ENCODE measurements at regions not wholly inside any gene's neighbourhood (a gene's known extent, or its start where the extent isn't known, plus 50 kb on each side); places are given as distances from the start of the nearest gene placed in this dataset.

GRCh38 chr3:4223777-4224176 lies 79.4 kb upstream of the SETMAR start:
- no peak overlapping the region for H3K9ac ChIP-seq
- H3K9me2 ChIP-seq (ENCODE audit: insufficient read depth): no peaks in the 10 kb centered on the region
- no peak overlapping the region for H3K27ac ChIP-seq
- H3K4me2 ChIP-seq (ENCODE audit: unreplicated experiment): no peak overlapping the region
- DNase-seq: no peak
- no peaks in the 10 kb centered on the region for H3F3A ChIP-seq (ENCODE audit: insufficient read depth)
- in situ Hi-C loops (cut with MboI): no loop called here
- H3K4me1 ChIP-seq (ENCODE audit: insufficient read depth): no peaks in the 10 kb centered on the region
- no peaks in the 10 kb centered on the region for H4K20me1 ChIP-seq (ENCODE audit: insufficient read depth)
- no peak overlapping the region for H3K4me3 ChIP-seq
- H3K79me2 ChIP-seq (ENCODE audit: insufficient read depth): no peaks in the 10 kb centered on the region
- no peaks in the 10 kb centered on the region for H3K36me3 ChIP-seq (ENCODE audit: low read depth)
- H3K9me3 ChIP-seq (ENCODE audit: low read depth): no peaks in the 10 kb centered on the region
- H3K27me3 ChIP-seq (replicated peaks; ENCODE audit: insufficient read depth): no peaks in the 10 kb centered on the region
- H2AFZ ChIP-seq: no peak overlapping the region
- WGBS, 2 experiments (ENCODE audit: low coverage in 1 of 2, low lambda C conversion rate in 2 of 2, missing lambda C conversion rate in 2 of 2): 47 to 52% methylated on average over 2 of the region's 2 CpGs
- TF ChIP-seq EZH2 (IDR thresholded peaks at IDR 0.05; ENCODE audit: insufficient read depth, poor library complexity, severe bottlenecking) (no peak), EZH2phosphoT487 (IDR thresholded peaks at IDR 0.05; ENCODE audit: insufficient read depth, low read depth) (no peak)

DNA sequence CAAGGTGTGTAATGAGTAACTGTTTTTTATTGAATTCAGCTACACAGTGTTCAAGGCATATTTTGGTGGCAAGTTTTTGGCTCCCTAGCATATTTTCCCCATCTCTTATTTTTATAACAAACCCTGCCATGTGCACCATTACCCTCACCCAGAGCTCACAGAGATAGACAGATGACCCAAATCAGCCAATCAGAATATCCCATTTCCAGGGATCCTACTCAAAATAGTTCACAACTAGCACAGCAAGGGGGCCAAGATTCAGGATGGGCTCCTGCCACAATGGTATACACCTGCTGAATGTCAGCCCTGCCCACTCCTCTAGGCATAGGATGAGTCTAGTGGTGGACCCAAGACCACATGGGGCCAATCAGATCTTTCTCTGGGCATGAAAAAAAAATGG lies 78.8 kb upstream of the SETMAR start:
- no peaks in the 10 kb centered on the region for H3K79me2 ChIP-seq (ENCODE audit: insufficient read depth)
- H3K36me3 ChIP-seq (ENCODE audit: low read depth): no peaks in the 10 kb centered on the region
- no peak overlapping the region for H3K27ac ChIP-seq
- no peaks in the 10 kb centered on the region for H3F3A ChIP-seq (ENCODE audit: insufficient read depth)
- H4K20me1 ChIP-seq (ENCODE audit: insufficient read depth): no peaks in the 10 kb centered on the region
- in situ Hi-C loops (cut with MboI): no loop called here
- no peaks in the 10 kb centered on the region for H3K9me2 ChIP-seq (ENCODE audit: insufficient read depth)
- no peaks in the 10 kb centered on the region for H3K4me1 ChIP-seq (ENCODE audit: insufficient read depth)
- no peak for DNase-seq
- no peaks in the 10 kb centered on the region for H3K9me3 ChIP-seq (ENCODE audit: low read depth)
- no peak overlapping the region for H3K4me2 ChIP-seq (ENCODE audit: unreplicated experiment)
- no peaks in the 10 kb centered on the region for H3K27me3 ChIP-seq (replicated peaks; ENCODE audit: insufficient read depth)
- no peak overlapping the region for H3K9ac ChIP-seq
- no peak overlapping the region for H2AFZ ChIP-seq
- TF ChIP-seq EZH2 (IDR thresholded peaks at IDR 0.05; ENCODE audit: insufficient read depth, poor library complexity, severe bottlenecking): no peak
- H3K4me3 ChIP-seq: no peak overlapping the region

DNA sequence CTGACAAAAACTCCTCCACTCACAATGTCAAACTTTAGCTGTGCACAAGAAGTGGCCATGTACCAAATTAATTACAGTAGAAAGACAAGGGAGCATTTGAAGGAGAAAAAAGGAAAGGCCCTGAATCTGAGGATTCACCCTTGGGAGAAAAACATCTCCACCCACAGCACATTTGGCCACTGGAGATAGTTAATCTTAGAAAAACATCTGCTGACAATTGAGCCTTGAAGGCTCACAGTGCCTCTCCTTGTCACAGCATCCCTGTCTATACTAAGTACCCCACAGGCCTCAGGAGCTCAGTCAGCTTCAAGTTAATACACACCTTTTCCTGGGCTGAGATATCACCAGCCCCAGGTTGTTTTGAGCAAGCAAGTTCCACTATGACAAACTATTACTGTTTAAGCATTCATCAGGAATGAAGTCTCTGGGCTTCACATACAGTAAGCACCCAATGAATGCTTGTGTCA lies 78.1 kb upstream of the SETMAR start:
- no peaks in the 10 kb centered on the region for H3K36me3 ChIP-seq (ENCODE audit: low read depth)
- TF ChIP-seq EZH2 (IDR thresholded peaks at IDR 0.05; ENCODE audit: insufficient read depth, poor library complexity, severe bottlenecking) (no peak), EZH2phosphoT487 (IDR thresholded peaks at IDR 0.05; ENCODE audit: insufficient read depth, low read depth) (no peak)
- no peak for DNase-seq
- no peak overlapping the region for H3K27ac ChIP-seq
- no peaks in the 10 kb centered on the region for H3K4me1 ChIP-seq (ENCODE audit: insufficient read depth)
- in situ Hi-C loops (cut with MboI): no loop called here
- no peaks in the 10 kb centered on the region for H3K9me3 ChIP-seq (ENCODE audit: low read depth)
- H3K4me2 ChIP-seq (ENCODE audit: unreplicated experiment): no peak overlapping the region
- H3K79me2 ChIP-seq (ENCODE audit: insufficient read depth): no peaks in the 10 kb centered on the region
- no peaks in the 10 kb centered on the region for H3F3A ChIP-seq (ENCODE audit: insufficient read depth)
- H3K27me3 ChIP-seq (replicated peaks; ENCODE audit: insufficient read depth): no peaks in the 10 kb centered on the region
- H3K9me2 ChIP-seq (ENCODE audit: insufficient read depth): no peaks in the 10 kb centered on the region
- H3K4me3 ChIP-seq: no peak overlapping the region
- H3K9ac ChIP-seq: no peak overlapping the region
- no peaks in the 10 kb centered on the region for H4K20me1 ChIP-seq (ENCODE audit: insufficient read depth)
- no peak overlapping the region for H2AFZ ChIP-seq

DNA sequence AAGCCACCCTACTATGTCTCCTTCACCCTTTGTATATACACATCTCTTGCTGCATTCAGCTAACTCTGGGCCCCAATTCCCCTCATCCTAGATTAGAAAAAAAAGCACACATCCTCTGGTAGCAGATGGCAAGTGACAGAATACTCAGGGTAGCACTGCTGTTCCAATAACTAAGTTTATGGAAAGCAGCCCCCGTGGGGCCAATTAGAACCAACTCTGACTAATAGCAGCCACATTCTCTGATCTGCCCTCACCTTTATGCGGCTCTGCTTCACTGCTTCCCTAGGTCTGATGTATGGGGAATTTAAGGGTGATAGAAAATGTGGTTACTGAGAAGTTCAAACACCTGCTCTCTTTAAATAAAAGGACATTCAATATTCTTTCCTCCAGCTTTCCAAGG lies 74.9 kb upstream of the SETMAR start:
- H3K9me3 ChIP-seq (ENCODE audit: low read depth): no peaks in the 10 kb centered on the region
- no peak overlapping the region for H3K27ac ChIP-seq
- H3K4me3 ChIP-seq: no peak overlapping the region
- H2AFZ ChIP-seq: no peak overlapping the region
- H3F3A ChIP-seq (ENCODE audit: insufficient read depth): no peaks in the 10 kb centered on the region
- no peaks in the 10 kb centered on the region for H3K4me1 ChIP-seq (ENCODE audit: insufficient read depth)
- no peaks in the 10 kb centered on the region for H4K20me1 ChIP-seq (ENCODE audit: insufficient read depth)
- H3K9ac ChIP-seq: no peak overlapping the region
- H3K4me2 ChIP-seq (ENCODE audit: unreplicated experiment): no peak overlapping the region
- in situ Hi-C loops (cut with MboI): no loop called here
- DNase-seq: no peak
- no peaks in the 10 kb centered on the region for H3K79me2 ChIP-seq (ENCODE audit: insufficient read depth)
- TF ChIP-seq EZH2phosphoT487 (IDR thresholded peaks at IDR 0.05; ENCODE audit: insufficient read depth, low read depth) (no peak), EZH2 (IDR thresholded peaks at IDR 0.05; ENCODE audit: insufficient read depth, poor library complexity, severe bottlenecking) (no peak)
- WGBS, 2 experiments (ENCODE audit: low coverage in 1 of 2, low lambda C conversion rate in 2 of 2, missing lambda C conversion rate in 2 of 2): 2 to 5% methylated on average over 2 of the region's 2 CpGs
- no peaks in the 10 kb centered on the region for H3K27me3 ChIP-seq (replicated peaks; ENCODE audit: insufficient read depth)
- no peaks in the 10 kb centered on the region for H3K9me2 ChIP-seq (ENCODE audit: insufficient read depth)
- no peaks in the 10 kb centered on the region for H3K36me3 ChIP-seq (ENCODE audit: low read depth)

GRCh38 chr3:4231041-4231440 lies 72.1 kb upstream of the SETMAR start:
- Histone ChIP-seq H4K20me1 (ENCODE audit: insufficient read depth) (no peaks in the 10 kb centered on the region), H3K9me2 (ENCODE audit: insufficient read depth) (no peaks in the 10 kb centered on the region), H3F3A (ENCODE audit: insufficient read depth) (no peaks in the 10 kb centered on the region), H3K4me2 (ENCODE audit: unreplicated experiment) (no peak overlapping the region), H3K79me2 (ENCODE audit: insufficient read depth) (no peaks in the 10 kb centered on the region), H2AFZ (no peak overlapping the region), H3K9ac (no peak overlapping the region), H3K36me3 (ENCODE audit: low read depth) (no peaks in the 10 kb centered on the region), H3K4me3 (no peak overlapping the region), H3K9me3 (ENCODE audit: low read depth) (no peaks in the 10 kb centered on the region), H3K4me1 (ENCODE audit: insufficient read depth) (no peaks in the 10 kb centered on the region), H3K27me3 (replicated peaks; ENCODE audit: insufficient read depth) (no peaks in the 10 kb centered on the region), H3K27ac (no peak overlapping the region)
- in situ Hi-C loops (cut with MboI): no loop called here
- 10 to 11% methylated on average over 4 of the region's 4 CpGs for WGBS, 2 experiments (ENCODE audit: low coverage in 1 of 2, low lambda C conversion rate in 2 of 2, missing lambda C conversion rate in 2 of 2)
- TF ChIP-seq EZH2 (IDR thresholded peaks at IDR 0.05; ENCODE audit: insufficient read depth, poor library complexity, severe bottlenecking): no peak
- TF ChIP-seq EZH2phosphoT487 (IDR thresholded peaks at IDR 0.05; ENCODE audit: insufficient read depth, low read depth): no peak
- no peak for DNase-seq

Data from GM23248 (cell line).